ENCODE measurements at regions not wholly inside any gene's neighbourhood (a gene's known extent, or its start where the extent isn't known, plus 50 kb on each side); places are given as distances from the start of the nearest gene placed in this dataset.

GRCh38 chr3:59249698-59250361 is 200.0 kb upstream of the CFAP20DC start:
- ATAC-seq (replicated peaks; ENCODE audit: extremely low read depth, poor library complexity, severe bottlenecking) (no peak), DNase-seq (ENCODE audit: low spot score in 2 of 2) (no peak)
- Mint-ChIP-seq H3K9me3 (no peaks in the 10 kb centered on the region), H3K4me3 (no peak overlapping the region), H3K27ac (ENCODE audit: low read depth) (no peak overlapping the region), H3K27me3 (no peaks in the 10 kb centered on the region), H3K4me1 (no peaks in the 10 kb centered on the region), H3K36me3 (ENCODE audit: insufficient read depth) (no peaks in the 10 kb centered on the region)

- ATAC-seq (replicated peaks; ENCODE audit: extremely low read depth, poor library complexity, severe bottlenecking) (no peak), DNase-seq (ENCODE audit: low spot score in 2 of 2) (no peak)
- Mint-ChIP-seq H3K36me3 (ENCODE audit: insufficient read depth) (no peaks in the 10 kb centered on the region), H3K9me3 (no peaks in the 10 kb centered on the region), H3K27me3 (no peaks in the 10 kb centered on the region), H3K4me3 (no peak overlapping the region), H3K27ac (ENCODE audit: low read depth) (no peak overlapping the region), H3K4me1 (no peaks in the 10 kb centered on the region)
Observed at GRCh38 chr3:59249004-59249403, 199.2 kb upstream of the CFAP20DC start.

GRCh38 chr3:59247402-59247841 is 197.6 kb upstream of the CFAP20DC start:
- H3K27ac Mint-ChIP-seq (ENCODE audit: low read depth), result no peak overlapping the region
- DNase-seq (ENCODE audit: low spot score in 2 of 2) (no peak), ATAC-seq (replicated peaks; ENCODE audit: extremely low read depth, poor library complexity, severe bottlenecking) (peak; percentile 43)
- H3K4me3 Mint-ChIP-seq, result no peak overlapping the region
- H3K9me3 Mint-ChIP-seq, result no peaks in the 10 kb centered on the region
- no peaks in the 10 kb centered on the region for H3K36me3 Mint-ChIP-seq (ENCODE audit: insufficient read depth)
- no peaks in the 10 kb centered on the region for H3K4me1 Mint-ChIP-seq
- no peaks in the 10 kb centered on the region for H3K27me3 Mint-ChIP-seq

- ATAC-seq (replicated peaks; ENCODE audit: extremely low read depth, poor library complexity, severe bottlenecking), result no peak
- Mint-ChIP-seq H3K36me3 (ENCODE audit: insufficient read depth) (no peaks in the 10 kb centered on the region), H3K27ac (ENCODE audit: low read depth) (no peak overlapping the region), H3K4me3 (no peak overlapping the region), H3K4me1 (no peaks in the 10 kb centered on the region), H3K9me3 (no peaks in the 10 kb centered on the region), H3K27me3 (no peaks in the 10 kb centered on the region)
- DNase-seq (ENCODE audit: low spot score in 2 of 2), result no peak
Observed at GRCh38 chr3:59246719-59247401, 197.0 kb upstream of the CFAP20DC start.

GRCh38 chr3:59245859-59246501 is 196.2 kb upstream of the CFAP20DC start:
- no peak for DNase-seq (ENCODE audit: low spot score in 2 of 2)
- H3K36me3 Mint-ChIP-seq (ENCODE audit: insufficient read depth), result no peaks in the 10 kb centered on the region
- no peak for ATAC-seq (replicated peaks; ENCODE audit: extremely low read depth, poor library complexity, severe bottlenecking)
- no peaks in the 10 kb centered on the region for H3K4me1 Mint-ChIP-seq
- no peak overlapping the region for H3K4me3 Mint-ChIP-seq
- no peaks in the 10 kb centered on the region for H3K9me3 Mint-ChIP-seq
- H3K27me3 Mint-ChIP-seq, result no peaks in the 10 kb centered on the region
- no peak overlapping the region for H3K27ac Mint-ChIP-seq (ENCODE audit: low read depth)

GRCh38 chr3:59245300-59245858 is 195.6 kb upstream of the CFAP20DC start:
- no peak overlapping the region for H3K27ac Mint-ChIP-seq (ENCODE audit: low read depth)
- ATAC-seq (replicated peaks; ENCODE audit: extremely low read depth, poor library complexity, severe bottlenecking), result no peak
- no peak for DNase-seq (ENCODE audit: low spot score in 2 of 2)
- H3K36me3 Mint-ChIP-seq (ENCODE audit: insufficient read depth), result no peaks in the 10 kb centered on the region
- no peaks in the 10 kb centered on the region for H3K4me1 Mint-ChIP-seq
- H3K27me3 Mint-ChIP-seq, result no peaks in the 10 kb centered on the region
- no peaks in the 10 kb centered on the region for H3K9me3 Mint-ChIP-seq
- H3K4me3 Mint-ChIP-seq, result no peak overlapping the region

- Mint-ChIP-seq H3K4me1 (no peaks in the 10 kb centered on the region), H3K9me3 (no peaks in the 10 kb centered on the region), H3K27me3 (peaks cover 3% of the 10 kb centered on the region), H3K36me3 (ENCODE audit: insufficient read depth) (no peaks in the 10 kb centered on the region), H3K4me3 (no peak overlapping the region), H3K27ac (ENCODE audit: low read depth) (no peak overlapping the region)
- DNase-seq (ENCODE audit: low spot score in 2 of 2) (no peak), ATAC-seq (replicated peaks; ENCODE audit: extremely low read depth, poor library complexity, severe bottlenecking) (no peak)
Observed at GRCh38 chr3:59244343-59244742, 194.5 kb upstream of the CFAP20DC start.

- Mint-ChIP-seq H3K36me3 (ENCODE audit: insufficient read depth) (no peaks in the 10 kb centered on the region), H3K27me3 (peaks cover 12% of the 10 kb centered on the region), H3K9me3 (no peaks in the 10 kb centered on the region), H3K4me3 (no peak overlapping the region), H3K27ac (ENCODE audit: low read depth) (no peak overlapping the region), H3K4me1 (no peaks in the 10 kb centered on the region)
- ATAC-seq (replicated peaks; ENCODE audit: extremely low read depth, poor library complexity, severe bottlenecking) (no peak), DNase-seq (ENCODE audit: low spot score in 2 of 2) (no peak)
Observed at GRCh38 chr3:59243476-59243875, 193.7 kb upstream of the CFAP20DC start.

GRCh38 chr3:59240666-59241255 is 190.9 kb upstream of the CFAP20DC start:
- no peak overlapping the region for H3K4me3 Mint-ChIP-seq
- no peaks in the 10 kb centered on the region for H3K9me3 Mint-ChIP-seq
- peaks cover 32% of the 10 kb centered on the region for H3K27me3 Mint-ChIP-seq
- no peaks in the 10 kb centered on the region for H3K36me3 Mint-ChIP-seq (ENCODE audit: insufficient read depth)
- no peak for DNase-seq (ENCODE audit: low spot score in 2 of 2)
- no peak overlapping the region for H3K27ac Mint-ChIP-seq (ENCODE audit: low read depth)
- no peak for ATAC-seq (replicated peaks; ENCODE audit: extremely low read depth, poor library complexity, severe bottlenecking)
- peaks cover 9% of the 10 kb centered on the region for H3K4me1 Mint-ChIP-seq

GRCh38 chr3:59237121-59237520 is 187.3 kb upstream of the CFAP20DC start:
- peaks cover 19% of the 10 kb centered on the region for H3K4me1 Mint-ChIP-seq
- DNase-seq (ENCODE audit: low spot score in 2 of 2), result no peak
- no peak overlapping the region for H3K27ac Mint-ChIP-seq (ENCODE audit: low read depth)
- peaks cover 32% of the 10 kb centered on the region for H3K27me3 Mint-ChIP-seq
- ATAC-seq (replicated peaks; ENCODE audit: extremely low read depth, poor library complexity, severe bottlenecking), result no peak
- H3K36me3 Mint-ChIP-seq (ENCODE audit: insufficient read depth), result no peaks in the 10 kb centered on the region
- H3K4me3 Mint-ChIP-seq, result no peak overlapping the region
- no peaks in the 10 kb centered on the region for H3K9me3 Mint-ChIP-seq

GRCh38 chr3:59235634-59236012 is 185.8 kb upstream of the CFAP20DC start:
- ATAC-seq (replicated peaks; ENCODE audit: extremely low read depth, poor library complexity, severe bottlenecking), result peak; percentile 85
- H3K27me3 Mint-ChIP-seq, result peaks cover 38% of the 10 kb centered on the region
- peak overlapping the region; percentile 67 for H3K27ac Mint-ChIP-seq (ENCODE audit: low read depth)
- no peaks in the 10 kb centered on the region for H3K36me3 Mint-ChIP-seq (ENCODE audit: insufficient read depth)
- DNase-seq (ENCODE audit: low spot score in 2 of 2), result peak in 1 of 2 donors; percentile 24
- peaks cover 6% of the 10 kb centered on the region for H3K9me3 Mint-ChIP-seq
- H3K4me1 Mint-ChIP-seq, result peaks cover 19% of the 10 kb centered on the region
- peak overlapping the region; percentile 40 for H3K4me3 Mint-ChIP-seq

GRCh38 chr3:59234884-59235633 is 185.2 kb upstream of the CFAP20DC start:
- Mint-ChIP-seq H3K9me3 (peaks cover 6% of the 10 kb centered on the region), H3K4me1 (peaks cover 19% of the 10 kb centered on the region), H3K36me3 (ENCODE audit: insufficient read depth) (no peaks in the 10 kb centered on the region), H3K27ac (ENCODE audit: low read depth) (no peak overlapping the region), H3K27me3 (peaks cover 40% of the 10 kb centered on the region), H3K4me3 (peak overlapping the region; percentile 40)
- ATAC-seq (replicated peaks; ENCODE audit: extremely low read depth, poor library complexity, severe bottlenecking), result no peak
- no peak for DNase-seq (ENCODE audit: low spot score in 2 of 2)

Measured in central memory CD8-positive, alpha-beta T cell (primary cell).